Calu3 (cell line): ENCODE measurements at regions not wholly inside any gene's neighbourhood (a gene's known extent, or its start where the extent isn't known, plus 50 kb on each side); places are given as distances from the start of the nearest gene placed in this dataset.

Source experiments
- BruUV-seq: library from RNA; stranded (reverse); fragments of 400-500 nt; replicated peaks from 2 replicates; lab custom pipeline; 2021; lab: Mats Ljungman, UMichigan
- CTCF ChIA-PET: fragments of 300-600 bp; sonication (Branson Sonifier 250); formaldehyde crosslinking; loops from one replicate; lab custom pipeline; 2022; ENCODE audit warnings: antibody characterized with exemption; lab: Charles Lee
- DNase-seq: peaks from one replicate; pipeline ENCODE4 v3.0.0; 2022
- H3K27ac Mint-ChIP-seq: one replicate; pipeline ENCODE4 v1.8.0; 2022; ENCODE audit warnings: mixed read lengths; ENCODE audit not compliant: unreplicated experiment
- H3K27me3 Mint-ChIP-seq: one replicate; pipeline ENCODE4 v1.8.0; 2022; ENCODE audit warnings: mixed read lengths; ENCODE audit not compliant: unreplicated experiment
- H3K36me3 Mint-ChIP-seq: one replicate; pipeline ENCODE4 v1.8.0; 2022; ENCODE audit warnings: mild to moderate bottlenecking, moderate library complexity, mixed read lengths; ENCODE audit not compliant: insufficient read depth, unreplicated experiment
- H3K4me1 Mint-ChIP-seq: one replicate; pipeline ENCODE4 v1.8.0; 2022; ENCODE audit warnings: mild to moderate bottlenecking, low read depth, mixed read lengths; ENCODE audit not compliant: unreplicated experiment
- H3K4me3 Mint-ChIP-seq: one replicate; pipeline ENCODE4 v1.8.0; 2022; ENCODE audit warnings: mild to moderate bottlenecking, low read depth, moderate library complexity, mixed read lengths; ENCODE audit not compliant: unreplicated experiment
- H3K9me3 Mint-ChIP-seq: one replicate; pipeline ENCODE4 v1.8.0; 2022; ENCODE audit warnings: low read depth, mixed read lengths; ENCODE audit not compliant: unreplicated experiment
- CTCF ChIP-seq: fragments of 200-600 bp; IDR thresholded peaks from one replicate; pipeline ENCODE4 v1.8.0; 2022; ENCODE audit warnings: antibody characterized with exemption; ENCODE audit not compliant: unreplicated experiment
- intact Hi-C: fragments of 100-400 bp; cut with micrococcal nuclease; formaldehyde crosslinking; loops from one replicate; pipeline ENCODE4 v1.10.0; 2022; ENCODE audit not compliant: unreplicated experiment

GRCh38 chr4:148881860-148882643, 439.8 kb upstream of the NR3C2 start:
- no peak overlapping the region for H3K27ac Mint-ChIP-seq
- CTCF ChIA-PET, result no interaction called here
- H3K4me1 Mint-ChIP-seq, result no peaks in the 10 kb centered on the region
- no peaks in the 10 kb centered on the region for H3K36me3 Mint-ChIP-seq
- H3K27me3 Mint-ChIP-seq, result no peaks in the 10 kb centered on the region
- no peak overlapping the region for H3K4me3 Mint-ChIP-seq
- TF ChIP-seq CTCF, result no peak
- BruUV-seq, result no TSS peak
- no peak for DNase-seq
- H3K9me3 Mint-ChIP-seq, result no peaks in the 10 kb centered on the region
- intact Hi-C loops, result no loop called here

- Mint-ChIP-seq H3K27ac (no peak overlapping the region), H3K4me3 (no peak overlapping the region), H3K36me3 (no peaks in the 10 kb centered on the region), H3K4me1 (peaks cover 19% of the 10 kb centered on the region), H3K27me3 (no peaks in the 10 kb centered on the region), H3K9me3 (no peaks in the 10 kb centered on the region)
- intact Hi-C loops, result no loop called here
- no TSS peak for BruUV-seq
- no peak for DNase-seq
- CTCF ChIA-PET, result no interaction called here
- TF ChIP-seq CTCF, result no peak
Observed at GRCh38 chr4:148874331-148874730, 432.1 kb upstream of the NR3C2 start.

- BruUV-seq, result no TSS peak
- peaks cover 3% of the 10 kb centered on the region for H3K9me3 Mint-ChIP-seq
- no peak for TF ChIP-seq CTCF
- H3K27ac Mint-ChIP-seq, result no peak overlapping the region
- H3K27me3 Mint-ChIP-seq, result no peaks in the 10 kb centered on the region
- no peak for DNase-seq
- no peaks in the 10 kb centered on the region for H3K36me3 Mint-ChIP-seq
- intact Hi-C loops, result no loop called here
- peaks cover 1% of the 10 kb centered on the region for H3K4me1 Mint-ChIP-seq
- CTCF ChIA-PET, result no interaction called here
- H3K4me3 Mint-ChIP-seq, result no peak overlapping the region
Observed at GRCh38 chr4:148868191-148868590, 426.0 kb upstream of the NR3C2 start.

- no peaks in the 10 kb centered on the region for H3K36me3 Mint-ChIP-seq
- H3K4me1 Mint-ChIP-seq, result no peaks in the 10 kb centered on the region
- no peak for DNase-seq
- no peak overlapping the region for H3K27ac Mint-ChIP-seq
- TF ChIP-seq CTCF, result no peak
- H3K9me3 Mint-ChIP-seq, result peaks cover 3% of the 10 kb centered on the region
- H3K27me3 Mint-ChIP-seq, result no peaks in the 10 kb centered on the region
- CTCF ChIA-PET, result no interaction called here
- no TSS peak for BruUV-seq
- no peak overlapping the region for H3K4me3 Mint-ChIP-seq
- intact Hi-C loops, result no loop called here
Observed at GRCh38 chr4:148866666-148867065, 424.5 kb upstream of the NR3C2 start.
